ENCODE measurements at regions not wholly inside any gene's neighbourhood (a gene's known extent, or its start where the extent isn't known, plus 50 kb on each side); places are given as distances from the start of the nearest gene placed in this dataset.

DNA sequence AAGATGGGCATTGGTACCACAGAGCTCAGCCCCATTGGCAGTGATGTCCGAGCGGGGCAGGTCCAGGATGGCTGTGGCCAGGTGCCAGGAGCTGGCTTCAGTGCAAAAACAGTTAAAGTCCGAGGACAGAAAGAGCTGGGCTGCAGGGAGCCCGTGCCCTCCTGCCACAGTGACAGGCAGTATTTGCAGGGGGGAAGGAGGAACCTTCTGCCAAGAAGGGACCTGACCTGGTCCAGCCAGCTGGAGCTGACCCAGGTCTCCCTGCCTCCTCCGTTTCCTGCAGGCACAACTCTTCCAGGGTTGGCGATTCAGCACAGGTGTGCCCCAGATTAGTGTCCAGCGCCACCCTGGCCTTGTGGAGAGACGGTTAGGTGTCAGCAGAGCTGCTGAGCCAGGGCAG lies 199.0 kb downstream of the ENGASE start:
- no peaks in the 10 kb centered on the region for H3K36me3 ChIP-seq (replicated peaks in 1 of 2; ENCODE audit: control insufficient read depth in 1 of 2, insufficient read depth in 2 of 2, low read length in 2 of 2)
- H3K4me1 ChIP-seq (ENCODE audit: insufficient read depth, low read length) = no peaks in the 10 kb centered on the region
- TF ChIP-seq USF2 (IDR thresholded peaks at IDR 0.05; ENCODE audit: low read depth, low read length) (no peak), USF2 (CRISPR knock-in tag; IDR thresholded peaks at IDR 0.05; ENCODE audit: borderline replicate concordance) (no peak), THAP9 (CRISPR knock-in tag; IDR thresholded peaks at IDR 0.05; ENCODE audit: borderline replicate concordance) (no peak), JUN (CRISPR knock-in tag; IDR thresholded peaks at IDR 0.05) (no peak), DNMT3B (CRISPR knock-in tag; conservative IDR thresholded peaks at IDR 0.05) (no peak), CBX1 (IDR thresholded peaks at IDR 0.05; ENCODE audit: low read depth) (no peak), ZNF10 (CRISPR knock-in tag; IDR thresholded peaks at IDR 0.05; ENCODE audit: borderline replicate concordance, low read depth) (no peak), PRDM4 (CRISPR knock-in tag; IDR thresholded peaks at IDR 0.05; ENCODE audit: borderline replicate concordance) (no peak), MIXL1 (CRISPR knock-in tag; IDR thresholded peaks at IDR 0.05) (no peak), ZKSCAN8 (CRISPR knock-in tag; IDR thresholded peaks at IDR 0.05; ENCODE audit: borderline replicate concordance) (no peak)
- TF ChIP-seq, protein P1, sequence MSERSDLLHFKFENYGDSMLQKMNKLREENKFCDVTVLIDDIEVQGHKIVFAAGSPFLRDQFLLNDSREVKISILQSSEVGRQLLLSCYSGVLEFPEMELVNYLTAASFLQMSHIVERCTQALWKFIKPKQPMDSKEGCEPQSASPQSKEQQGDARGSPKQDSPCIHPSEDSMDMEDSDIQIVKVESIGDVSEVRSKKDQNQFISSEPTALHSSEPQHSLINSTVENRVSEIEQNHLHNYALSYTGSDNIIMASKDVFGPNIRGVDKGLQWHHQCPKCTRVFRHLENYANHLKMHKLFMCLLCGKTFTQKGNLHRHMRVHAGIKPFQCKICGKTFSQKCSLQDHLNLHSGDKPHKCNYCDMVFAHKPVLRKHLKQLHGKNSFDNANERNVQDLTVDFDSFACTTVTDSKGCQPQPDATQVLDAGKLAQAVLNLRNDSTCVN (CRISPR knock-in tag; IDR thresholded peaks at IDR 0.05; ENCODE audit: borderline replicate concordance) = no peak
- TF ChIP-seq, protein P2, sequence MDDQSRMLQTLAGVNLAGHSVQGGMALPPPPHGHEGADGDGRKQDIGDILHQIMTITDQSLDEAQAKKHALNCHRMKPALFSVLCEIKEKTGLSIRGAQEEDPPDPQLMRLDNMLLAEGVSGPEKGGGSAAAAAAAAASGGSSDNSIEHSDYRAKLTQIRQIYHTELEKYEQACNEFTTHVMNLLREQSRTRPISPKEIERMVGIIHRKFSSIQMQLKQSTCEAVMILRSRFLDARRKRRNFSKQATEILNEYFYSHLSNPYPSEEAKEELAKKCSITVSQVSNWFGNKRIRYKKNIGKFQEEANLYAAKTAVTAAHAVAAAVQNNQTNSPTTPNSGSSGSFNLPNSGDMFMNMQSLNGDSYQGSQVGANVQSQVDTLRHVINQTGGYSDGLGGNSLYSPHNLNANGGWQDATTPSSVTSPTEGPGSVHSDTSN (CRISPR knock-in tag; IDR thresholded peaks at IDR 0.05; ENCODE audit: borderline replicate concordance) = no peak
- no peak overlapping the region for H3K4me2 ChIP-seq (ENCODE audit: low read depth, low read length)
- intact Hi-C loops (cut with micrococcal nuclease; ENCODE audit: unreplicated experiment) (no loop called here), in situ Hi-C loops (cut with HindIII; ENCODE audit: extremely low pct_ligation_motif_present, low pct_unique_long_range_greater_than_20kb) (no loop called here)
- no peak overlapping the region for H2AFZ ChIP-seq (ENCODE audit: low read length)
- BruUV-seq (replicated peaks) = no TSS peak
- WGBS (ENCODE audit: low lambda C conversion rate) = 0% methylated on average over 2 of the region's 8 CpGs
- no peak overlapping the region for H3K27ac ChIP-seq (ENCODE audit: extremely low read length, insufficient read depth, low read length)
- H3K27me3 ChIP-seq (ENCODE audit: control insufficient read depth in 1 of 2, insufficient read depth in 2 of 2, low read length in 2 of 2) = peaks cover 23 to 82% of the 10 kb centered on the region in 2 experiments
- no peak overlapping the region for H3K9ac ChIP-seq (ENCODE audit: insufficient read depth, low read depth, low read length)
- no peaks in the 10 kb centered on the region for H3K79me2 ChIP-seq (ENCODE audit: insufficient read depth, low read length)
- no peaks in the 10 kb centered on the region for H3K9me3 ChIP-seq (ENCODE audit: low read length)
- DNase-seq (ENCODE audit: low spot score) (no peak), ATAC-seq (no peak; the same call in 2 of the 3 replicates), FAIRE-seq (no peak)
- CTCF ChIA-PET (ENCODE audit: low intra/inter-chr PET ratio, low total read pairs) = no interaction called here
- H3K4me3 ChIP-seq (replicated peaks in 1 of 3; ENCODE audit: insufficient read depth in 1 of 3, low read depth in 2 of 3, low read length in 3 of 3) = no peak overlapping the region
- peaks cover 14% of the 10 kb centered on the region; the same call in 1 of the 2 replicates for H4K20me1 ChIP-seq (ENCODE audit: insufficient read depth, low read length)
- POLR2A ChIA-PET = no interaction called here

All from HepG2 (cell line).